ENCODE measurements at regions not wholly inside any gene's neighbourhood (a gene's known extent, or its start where the extent isn't known, plus 50 kb on each side); places are given as distances from the start of the nearest gene placed in this dataset.

DNA sequence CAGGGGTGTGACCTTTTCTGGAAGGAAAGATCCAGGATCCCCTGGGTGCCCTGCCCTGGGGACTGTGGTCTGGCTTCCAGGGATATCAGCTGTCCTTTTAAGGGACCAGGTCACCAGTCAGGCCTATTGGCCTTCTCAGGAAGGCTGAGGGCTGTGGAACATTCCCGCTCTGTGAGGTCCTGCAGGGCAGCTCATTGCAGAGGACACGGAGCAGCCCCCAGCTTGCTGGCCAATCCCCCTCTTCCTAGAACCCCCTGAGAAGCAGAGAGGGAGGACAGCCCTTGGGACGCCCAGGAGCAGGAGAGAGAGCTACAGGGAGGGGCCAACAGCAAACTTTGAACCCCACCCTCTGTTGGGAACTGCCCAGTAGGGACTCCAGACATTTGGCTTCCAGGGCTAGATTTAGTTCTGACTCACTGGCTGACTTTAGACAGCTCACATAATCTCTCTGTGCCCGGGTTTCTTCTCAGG is 67.9 kb upstream of the COL13A1 start:
- TF ChIP-seq SIN3A (IDR thresholded peaks at IDR 0.05; ENCODE audit: low read depth, low read length): no peak
- TF ChIP-seq, protein P1, sequence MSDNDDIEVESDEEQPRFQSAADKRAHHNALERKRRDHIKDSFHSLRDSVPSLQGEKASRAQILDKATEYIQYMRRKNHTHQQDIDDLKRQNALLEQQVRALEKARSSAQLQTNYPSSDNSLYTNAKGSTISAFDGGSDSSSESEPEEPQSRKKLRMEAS (IDR thresholded peaks at IDR 0.05; ENCODE audit: low read depth, low read length): no peak
- no peak for TF ChIP-seq JUND (IDR thresholded peaks at IDR 0.05; ENCODE audit: low read depth, low read length)
- TF ChIP-seq, protein P2, sequence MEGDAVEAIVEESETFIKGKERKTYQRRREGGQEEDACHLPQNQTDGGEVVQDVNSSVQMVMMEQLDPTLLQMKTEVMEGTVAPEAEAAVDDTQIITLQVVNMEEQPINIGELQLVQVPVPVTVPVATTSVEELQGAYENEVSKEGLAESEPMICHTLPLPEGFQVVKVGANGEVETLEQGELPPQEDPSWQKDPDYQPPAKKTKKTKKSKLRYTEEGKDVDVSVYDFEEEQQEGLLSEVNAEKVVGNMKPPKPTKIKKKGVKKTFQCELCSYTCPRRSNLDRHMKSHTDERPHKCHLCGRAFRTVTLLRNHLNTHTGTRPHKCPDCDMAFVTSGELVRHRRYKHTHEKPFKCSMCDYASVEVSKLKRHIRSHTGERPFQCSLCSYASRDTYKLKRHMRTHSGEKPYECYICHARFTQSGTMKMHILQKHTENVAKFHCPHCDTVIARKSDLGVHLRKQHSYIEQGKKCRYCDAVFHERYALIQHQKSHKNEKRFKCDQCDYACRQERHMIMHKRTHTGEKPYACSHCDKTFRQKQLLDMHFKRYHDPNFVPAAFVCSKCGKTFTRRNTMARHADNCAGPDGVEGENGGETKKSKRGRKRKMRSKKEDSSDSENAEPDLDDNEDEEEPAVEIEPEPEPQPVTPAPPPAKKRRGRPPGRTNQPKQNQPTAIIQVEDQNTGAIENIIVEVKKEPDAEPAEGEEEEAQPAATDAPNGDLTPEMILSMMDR (IDR thresholded peaks at IDR 0.05 in 2 of 3, conservative IDR thresholded peaks at IDR 0.05 in 1 of 3; ENCODE audit: control insufficient read depth in 2 of 3, extremely low read depth in 1 of 3, insufficient read depth in 1 of 3, low read depth in 3 of 3, low read length in 3 of 3): no peak
- no peak for TF ChIP-seq POLR2A (IDR thresholded peaks at IDR 0.05; ENCODE audit: low read depth, low read length)
- TF ChIP-seq RFX5 (IDR thresholded peaks at IDR 0.05; ENCODE audit: low read depth, low read length): no peak
- TF ChIP-seq, protein P3, sequence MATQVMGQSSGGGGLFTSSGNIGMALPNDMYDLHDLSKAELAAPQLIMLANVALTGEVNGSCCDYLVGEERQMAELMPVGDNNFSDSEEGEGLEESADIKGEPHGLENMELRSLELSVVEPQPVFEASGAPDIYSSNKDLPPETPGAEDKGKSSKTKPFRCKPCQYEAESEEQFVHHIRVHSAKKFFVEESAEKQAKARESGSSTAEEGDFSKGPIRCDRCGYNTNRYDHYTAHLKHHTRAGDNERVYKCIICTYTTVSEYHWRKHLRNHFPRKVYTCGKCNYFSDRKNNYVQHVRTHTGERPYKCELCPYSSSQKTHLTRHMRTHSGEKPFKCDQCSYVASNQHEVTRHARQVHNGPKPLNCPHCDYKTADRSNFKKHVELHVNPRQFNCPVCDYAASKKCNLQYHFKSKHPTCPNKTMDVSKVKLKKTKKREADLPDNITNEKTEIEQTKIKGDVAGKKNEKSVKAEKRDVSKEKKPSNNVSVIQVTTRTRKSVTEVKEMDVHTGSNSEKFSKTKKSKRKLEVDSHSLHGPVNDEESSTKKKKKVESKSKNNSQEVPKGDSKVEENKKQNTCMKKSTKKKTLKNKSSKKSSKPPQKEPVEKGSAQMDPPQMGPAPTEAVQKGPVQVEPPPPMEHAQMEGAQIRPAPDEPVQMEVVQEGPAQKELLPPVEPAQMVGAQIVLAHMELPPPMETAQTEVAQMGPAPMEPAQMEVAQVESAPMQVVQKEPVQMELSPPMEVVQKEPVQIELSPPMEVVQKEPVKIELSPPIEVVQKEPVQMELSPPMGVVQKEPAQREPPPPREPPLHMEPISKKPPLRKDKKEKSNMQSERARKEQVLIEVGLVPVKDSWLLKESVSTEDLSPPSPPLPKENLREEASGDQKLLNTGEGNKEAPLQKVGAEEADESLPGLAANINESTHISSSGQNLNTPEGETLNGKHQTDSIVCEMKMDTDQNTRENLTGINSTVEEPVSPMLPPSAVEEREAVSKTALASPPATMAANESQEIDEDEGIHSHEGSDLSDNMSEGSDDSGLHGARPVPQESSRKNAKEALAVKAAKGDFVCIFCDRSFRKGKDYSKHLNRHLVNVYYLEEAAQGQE (IDR thresholded peaks at IDR 0.05; ENCODE audit: low read depth, low read length): no peak
- TF ChIP-seq SMAD1 (IDR thresholded peaks at IDR 0.05; ENCODE audit: low read depth, partially characterized antibody): no peak
